PC-9 (cell line): ENCODE measurements at regions not wholly inside any gene's neighbourhood (a gene's known extent, or its start where the extent isn't known, plus 50 kb on each side); places are given as distances from the start of the nearest gene placed in this dataset.

ENCODE experiments used
- BruUV-seq: library from RNA; stranded (reverse); fragments of 400-500 nt; replicated peaks from 2 replicates; lab custom pipeline; 2021; lab: Mats Ljungman, UMichigan
- CTCF ChIA-PET: fragments of 300-600 bp; sonication (Branson Sonifier 250); formaldehyde crosslinking; loops from one replicate; lab custom pipeline; 2022; ENCODE audit warnings: antibody characterized with exemption; lab: Charles Lee
- POLR2A ChIA-PET: fragments of 300-600 bp; sonication (Branson Sonifier 250); formaldehyde crosslinking; loops from one replicate; lab custom pipeline; 2022; ENCODE audit warnings: antibody characterized with exemption; ENCODE audit not compliant: unreplicated experiment; lab: Charles Lee
- DNase-seq, 2 experiments: peaks; one replicate each; pipeline versions ENCODE4 v3.0.0 to v3.0.0-alpha.2; 2015 to 2022; ENCODE audit warnings: mixed read lengths in 1 of 2
- H2AFZ ChIP-seq: fragments of 200-600 bp; sonication (generic); 2 replicates; pipeline ENCODE4 v1.8.1; 2017; ENCODE audit warnings: antibody characterized with exemption
- H3F3A ChIP-seq: fragments of 200-600 bp; sonication (generic); 2 replicates; pipeline ENCODE4 v1.8.1; 2017; ENCODE audit warnings: antibody characterized with exemption, mild to moderate bottlenecking, low read depth; ENCODE audit not compliant: insufficient read depth
- H3K27ac ChIP-seq: fragments of 200-600 bp; sonication (generic); 2 replicates; pipeline ENCODE4 v1.6.1; 2016; ENCODE audit warnings: mixed run types
- H3K27me3 ChIP-seq: fragments of 200-600 bp; sonication (generic); 2 replicates; pipeline ENCODE4 v1.6.1; 2016; ENCODE audit warnings: low read depth, mixed run types; ENCODE audit not compliant: insufficient read depth
- H3K36me3 ChIP-seq: fragments of 200-600 bp; sonication (generic); 2 replicates; pipeline ENCODE4 v1.6.1; 2016; ENCODE audit warnings: low read depth, mixed run types
- H3K4me1 ChIP-seq: fragments of 200-600 bp; sonication (generic); replicated peaks from 2 replicates; pipeline ENCODE4 v1.6.1; 2016; ENCODE audit warnings: mixed run types; ENCODE audit not compliant: insufficient read depth
- H3K4me2 ChIP-seq: fragments of 200-600 bp; sonication (generic); 2 replicates; pipeline ENCODE4 v1.6.1; 2017; ENCODE audit warnings: mixed run types
- H3K4me3 ChIP-seq: fragments of 200-600 bp; sonication (generic); 2 replicates; pipeline ENCODE4 v1.6.1; 2016; ENCODE audit warnings: mixed run types
- H3K79me2 ChIP-seq: fragments of 200-600 bp; sonication (generic); 2 replicates; pipeline ENCODE4 v1.6.1; 2017; ENCODE audit warnings: low read depth, mixed run types
- H3K9me2 ChIP-seq: fragments of 200-600 bp; sonication (generic); 2 replicates; pipeline ENCODE4 v1.8.1; 2017; ENCODE audit warnings: mild to moderate bottlenecking; ENCODE audit not compliant: insufficient read depth
- H3K9me3 ChIP-seq: fragments of 200-600 bp; sonication (generic); 2 replicates; pipeline ENCODE4 v1.8.1; 2016; ENCODE audit warnings: low read depth; ENCODE audit not compliant: insufficient read depth
- H4K20me1 ChIP-seq: fragments of 200-600 bp; sonication (generic); 2 replicates; pipeline ENCODE4 v1.8.1; 2017; ENCODE audit not compliant: insufficient read depth
- CTCF ChIP-seq: fragments of 200-600 bp; sonication (generic); conservative IDR thresholded peaks from 2 replicates; pipeline ENCODE4 v1.6.1; 2017; ENCODE audit warnings: mixed run types, antibody characterized with exemption, mild to moderate bottlenecking, moderate library complexity
- EZH2 ChIP-seq: fragments of 200-600 bp; sonication (generic); IDR thresholded peaks from 2 replicates; pipeline ENCODE4 v1.8.0; 2017; ENCODE audit warnings: antibody characterized with exemption, low read depth
- intact Hi-C: fragments of 100-400 bp; cut with micrococcal nuclease; formaldehyde crosslinking; loops from one replicate; pipeline ENCODE4 v1.10.0; 2022; ENCODE audit not compliant: unreplicated experiment

- Histone ChIP-seq H3K27ac (no peak overlapping the region), H3K9me2 (no peaks in the 10 kb centered on the region), H3K36me3 (no peaks in the 10 kb centered on the region), H3K4me3 (no peak overlapping the region), H3F3A (no peaks in the 10 kb centered on the region), H3K4me1 (no peaks in the 10 kb centered on the region), H3K9me3 (no peaks in the 10 kb centered on the region; the same call in 1 of the 2 replicates), H2AFZ (0 out of 2 replicates have a peak overlapping the region, but pooled peaks have one; percentile 17), H3K4me2 (no peak overlapping the region), H3K79me2 (no peaks in the 10 kb centered on the region), H3K27me3 (no peaks in the 10 kb centered on the region), H4K20me1 (no peaks in the 10 kb centered on the region)
- BruUV-seq = no TSS peak
- ChIA-PET CTCF (no interaction called here), POLR2A (no interaction called here)
- TF ChIP-seq CTCF (no peak), EZH2 (no peak)
- intact Hi-C loops = no loop called here
- no peak for DNase-seq
These were observed 165.2 kb upstream of the PLSCR5 start for GRCh38 chr3:146770301-146770700.

GRCh38 chr3:146757759-146758158 lies 152.6 kb upstream of the PLSCR5 start:
- intact Hi-C loops = no loop called here
- no peak overlapping the region for H3K27ac ChIP-seq
- no peak overlapping the region for H3K4me3 ChIP-seq
- H3K4me2 ChIP-seq = no peak overlapping the region
- no peak for TF ChIP-seq CTCF
- no peak for TF ChIP-seq EZH2
- H3K27me3 ChIP-seq = no peaks in the 10 kb centered on the region
- no peak overlapping the region for H2AFZ ChIP-seq
- H3F3A ChIP-seq = no peaks in the 10 kb centered on the region
- no peaks in the 10 kb centered on the region for H3K79me2 ChIP-seq
- CTCF ChIA-PET = no interaction called here
- DNase-seq = no peak
- no peaks in the 10 kb centered on the region for H3K36me3 ChIP-seq
- POLR2A ChIA-PET = no interaction called here
- no TSS peak for BruUV-seq
- no peaks in the 10 kb centered on the region; the same call in 1 of the 2 replicates for H3K9me2 ChIP-seq
- no peaks in the 10 kb centered on the region for H4K20me1 ChIP-seq
- no peaks in the 10 kb centered on the region for H3K4me1 ChIP-seq
- H3K9me3 ChIP-seq = no peaks in the 10 kb centered on the region

GRCh38 chr3:146750196-146750595 lies 145.1 kb upstream of the PLSCR5 start:
- CTCF ChIA-PET = interaction anchor here (0.6 to 0.8 kb wide), 2 partner anchors 68 to 620 kb away, joined by 3 to 7 read pairs; no protein-coding TSS in a partner anchor
- no peaks in the 10 kb centered on the region; the same call in 1 of the 2 replicates for H4K20me1 ChIP-seq
- TF ChIP-seq EZH2 (no peak), CTCF (no peak)
- no peaks in the 10 kb centered on the region for H3F3A ChIP-seq
- H3K4me1 ChIP-seq = no peaks in the 10 kb centered on the region
- H3K79me2 ChIP-seq = no peaks in the 10 kb centered on the region
- H3K27me3 ChIP-seq = no peaks in the 10 kb centered on the region
- no peak overlapping the region for H3K27ac ChIP-seq
- no peak for DNase-seq
- BruUV-seq = no TSS peak
- H3K9me3 ChIP-seq = no peaks in the 10 kb centered on the region
- H2AFZ ChIP-seq = no peak overlapping the region
- H3K4me3 ChIP-seq = no peak overlapping the region
- POLR2A ChIA-PET = no interaction called here
- intact Hi-C loops = loop anchor here (5.0 kb wide), 1 partner anchor 762 kb away; no protein-coding TSS in a partner anchor
- no peaks in the 10 kb centered on the region for H3K36me3 ChIP-seq
- no peaks in the 10 kb centered on the region for H3K9me2 ChIP-seq
- no peak overlapping the region for H3K4me2 ChIP-seq
